ENCODE measurements at regions not wholly inside any gene's neighbourhood (a gene's known extent, or its start where the extent isn't known, plus 50 kb on each side); places are given as distances from the start of the nearest gene placed in this dataset.

DNA sequence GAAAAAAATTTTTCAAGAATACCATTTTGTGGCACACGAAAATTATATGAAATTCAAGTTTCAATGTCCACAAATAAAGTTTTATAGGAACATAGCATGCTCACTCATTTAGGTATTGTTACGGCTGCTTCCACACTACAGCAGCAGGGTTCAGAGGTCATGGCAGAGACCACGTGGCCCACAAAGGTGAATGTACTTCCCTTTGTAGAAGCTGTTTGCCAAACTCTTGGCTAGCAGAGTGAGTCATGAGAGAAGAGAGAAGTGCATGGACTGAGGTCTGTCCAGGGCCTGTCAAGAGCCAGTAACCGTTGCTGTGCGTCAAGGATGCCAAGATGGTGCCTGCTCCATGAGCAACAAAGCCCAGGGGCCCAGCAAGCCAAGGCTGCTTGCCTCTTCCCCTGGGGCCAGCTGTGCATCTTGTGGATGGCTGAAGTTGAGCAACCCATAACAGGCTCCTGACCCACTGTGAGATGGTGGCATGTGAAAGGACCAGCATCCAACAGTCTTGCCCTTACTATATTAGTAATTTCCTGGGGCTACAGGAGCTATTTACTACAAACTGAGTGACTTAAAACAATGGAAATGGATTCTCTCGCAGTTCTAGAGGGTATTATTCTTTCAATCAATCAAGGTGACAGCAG, 64.8 kb upstream of the ATP5PO start:
- TF ChIP-seq CTCF (IDR thresholded peaks at IDR 0.05; ENCODE audit: control extremely low read depth, extremely low read depth, low read depth, missing control alignments): no peak
- POLR2A ChIA-PET: no interaction called here
- no peak for DNase-seq (ENCODE audit: extremely low spot score)
- CTCF ChIA-PET: interaction anchor here (0.8 to 2.1 kb wide), 4 partner anchors 9 to 49 kb away, joined by 3 to 8 read pairs (median 4); no protein-coding TSS in a partner anchor

DNA sequence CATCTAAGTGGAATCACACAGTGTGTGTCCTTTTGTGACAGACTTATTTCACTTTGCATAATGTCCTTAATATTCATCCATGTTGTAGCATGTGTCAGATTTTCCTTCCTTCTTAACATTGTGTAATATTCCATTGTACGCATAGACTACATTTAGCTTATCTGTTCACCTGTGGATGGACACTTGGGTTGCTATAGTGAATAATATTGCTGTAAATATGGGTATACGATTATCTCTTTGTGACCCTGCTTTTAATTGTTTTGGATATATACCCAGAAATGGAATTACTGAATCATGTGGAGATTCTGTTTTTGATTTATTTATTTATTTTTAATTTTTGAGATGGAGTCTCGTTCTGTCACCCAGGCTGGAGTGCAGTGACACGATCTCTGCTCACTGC, 63.0 kb upstream of the ATP5PO start:
- ChIA-PET POLR2A (no interaction called here), CTCF (interaction anchor here (1.5 to 4.1 kb wide), 2 partner anchors 23 to 55 kb away, joined by 3 to 18 read pairs; no protein-coding TSS in a partner anchor)
- DNase-seq (ENCODE audit: extremely low spot score): no peak
- no peak for TF ChIP-seq CTCF (IDR thresholded peaks at IDR 0.05; ENCODE audit: control extremely low read depth, extremely low read depth, low read depth, missing control alignments)

DNA sequence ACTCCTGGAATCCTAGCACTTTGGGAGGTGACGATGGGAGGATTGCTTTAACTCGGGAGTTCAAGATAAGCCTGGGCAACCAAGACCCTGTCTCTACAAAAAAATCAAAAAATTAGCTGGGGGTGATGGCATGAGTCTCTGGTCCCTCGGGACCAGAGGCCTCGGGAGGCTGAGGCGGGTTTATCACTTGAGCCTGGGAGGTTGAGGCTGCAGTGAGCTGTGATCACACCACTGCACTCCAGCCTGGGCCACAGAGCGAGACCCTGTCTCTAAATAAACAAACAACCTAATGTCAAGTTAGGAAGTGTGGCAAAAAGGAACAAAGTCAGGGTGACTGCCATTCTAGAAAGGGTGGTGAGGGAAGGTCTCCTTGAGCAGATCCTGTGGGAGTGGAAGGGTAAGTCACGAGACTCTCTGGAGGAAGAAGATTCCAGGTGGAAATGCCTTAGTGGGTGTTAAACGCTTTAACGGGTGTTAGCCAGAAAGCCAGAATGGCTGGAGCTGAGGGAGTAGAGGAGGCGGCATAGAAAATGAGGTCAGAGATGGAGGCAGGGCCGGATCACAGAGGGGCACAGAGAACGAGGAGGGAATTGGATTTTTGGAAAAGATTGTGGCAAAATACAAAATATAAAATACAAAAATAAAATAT, 62.2 kb upstream of the ATP5PO start:
- DNase-seq (ENCODE audit: extremely low spot score): no peak
- no peak for TF ChIP-seq CTCF (IDR thresholded peaks at IDR 0.05; ENCODE audit: control extremely low read depth, extremely low read depth, low read depth, missing control alignments)
- ChIA-PET CTCF (interaction anchor here (0.9 to 4.1 kb wide), 4 partner anchors 16 to 54 kb away, joined by 3 to 18 read pairs (median 4); no protein-coding TSS in a partner anchor), POLR2A (interaction anchor here (2.1 kb wide), 1 partner anchor 95 kb away, joined by 4 read pairs; the partner anchor contains the start of genes MRPS6 and SLC5A3)

DNA sequence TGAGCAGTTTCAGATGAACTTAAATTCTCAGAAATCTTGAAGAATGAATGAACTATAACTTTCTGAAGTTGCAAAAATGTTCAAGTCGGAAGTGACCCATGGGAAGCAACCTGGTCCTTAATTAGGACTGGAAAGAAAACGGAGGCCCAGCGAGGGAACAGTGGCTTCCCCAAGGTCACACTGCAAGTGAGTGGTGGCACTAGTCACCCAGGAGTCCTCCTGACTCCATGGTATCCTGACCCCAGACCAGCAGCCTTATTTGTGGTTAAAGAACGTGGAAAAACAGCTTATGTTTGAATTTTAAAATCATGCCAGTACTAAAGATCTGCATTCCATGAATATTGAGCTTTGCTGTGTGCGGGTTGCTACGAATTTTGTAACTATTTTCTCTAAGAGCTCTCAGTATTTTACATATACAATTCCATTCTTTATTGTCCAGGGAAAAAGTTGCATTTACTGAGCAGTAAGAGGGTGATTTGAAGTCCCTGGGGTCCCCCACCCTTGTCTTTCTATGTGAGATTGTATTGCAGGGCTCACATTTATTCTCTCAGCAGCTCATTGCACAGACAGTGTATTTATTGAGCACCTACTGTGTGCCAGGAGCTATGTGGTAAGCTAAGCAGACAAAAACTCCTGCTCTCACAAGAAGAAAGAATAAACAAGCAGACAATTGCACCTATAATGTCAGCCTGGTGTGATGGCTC, 61.6 kb upstream of the ATP5PO start:
- CTCF ChIA-PET: interaction anchor here (0.9 to 4.1 kb wide), 5 partner anchors 15 to 58 kb away, joined by 3 to 18 read pairs (median 3); no protein-coding TSS in a partner anchor
- DNase-seq (ENCODE audit: extremely low spot score): no peak
- POLR2A ChIA-PET: interaction anchor here (2.1 kb wide), 1 partner anchor 96 kb away, joined by 4 read pairs; the partner anchor contains the start of genes MRPS6 and SLC5A3
- no peak for TF ChIP-seq CTCF (IDR thresholded peaks at IDR 0.05; ENCODE audit: control extremely low read depth, extremely low read depth, low read depth, missing control alignments)

GRCh38 chr21:33976082-33977016, 60.7 kb upstream of the ATP5PO start:
- CTCF ChIA-PET: interaction anchor here (1.1 to 4.1 kb wide), 4 partner anchors 14 to 59 kb away, joined by 3 to 18 read pairs (median 7); no protein-coding TSS in a partner anchor
- peak; percentile 63 for DNase-seq (ENCODE audit: extremely low spot score)
- POLR2A ChIA-PET: interaction anchor here (0.5 to 2.1 kb wide), 3 partner anchors 51 to 1707 kb away, joined by 4 read pairs; partner anchors contain the start of genes MRPS6 and SLC5A3
- TF ChIP-seq CTCF (IDR thresholded peaks at IDR 0.05; ENCODE audit: control extremely low read depth, extremely low read depth, low read depth, missing control alignments): no peak
